DOHH2 (cell line): ENCODE measurements at regions not wholly inside any gene's neighbourhood (a gene's known extent, or its start where the extent isn't known, plus 50 kb on each side); places are given as distances from the start of the nearest gene placed in this dataset.

ENCODE experiments used
- CTCF ChIP-seq: fragments of 200-600 bp; sonication (generic); IDR thresholded peaks from one replicate; pipeline ENCODE4 v1.5.1; 2014; ENCODE audit warnings: antibody characterized with exemption, mild to moderate bottlenecking, low read depth, low read length; ENCODE audit not compliant: poor library complexity, severe bottlenecking
- EZH2phosphoT487 ChIP-seq: fragments of 200-600 bp; sonication (generic); IDR thresholded peaks from 2 replicates; pipeline ENCODE4 v1.6.1; 2017; ENCODE audit warnings: borderline replicate concordance, mild to moderate bottlenecking, antibody characterized with exemption, low read length, moderate library complexity, mixed read lengths

- TF ChIP-seq CTCF, result no peak
- TF ChIP-seq EZH2phosphoT487, result no peak
Observed at GRCh38 chr2:186136860-186137259, 349.2 kb upstream of the ZC3H15 start.
